IPS-NIHi7 (cell line): ENCODE measurements at regions not wholly inside any gene's neighbourhood (a gene's known extent, or its start where the extent isn't known, plus 50 kb on each side); places are given as distances from the start of the nearest gene placed in this dataset.
A peak's percentile ranks its signal among the peaks of the same experiment; 100 is the strongest.

ENCODE experiments used
- DNase-seq: peaks from one replicate; pipeline ENCODE4 v3.0.0; 2012; ENCODE audit warnings: mixed read lengths; ENCODE audit errors: extremely low spot score

DNA sequence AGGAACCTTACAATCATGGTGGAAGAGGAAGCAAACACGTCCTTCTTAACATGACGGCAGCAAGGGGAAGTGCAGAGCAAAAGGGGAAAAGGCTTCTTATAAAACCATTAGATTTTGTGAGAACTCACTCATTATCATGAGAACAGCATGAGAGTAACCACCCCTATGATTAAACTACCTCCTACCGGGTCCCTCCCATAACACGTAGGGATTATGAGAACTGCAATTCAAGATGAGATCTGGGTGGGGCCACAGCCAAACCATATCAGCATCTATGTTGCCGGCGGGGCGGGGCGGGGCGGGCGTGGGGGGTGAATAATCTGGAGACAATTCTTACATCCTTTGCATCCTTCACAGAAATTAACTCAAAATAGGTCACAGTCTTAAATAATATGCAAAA lies 58.8 kb upstream of the GFPT2 start:
- no peak for DNase-seq

DNA sequence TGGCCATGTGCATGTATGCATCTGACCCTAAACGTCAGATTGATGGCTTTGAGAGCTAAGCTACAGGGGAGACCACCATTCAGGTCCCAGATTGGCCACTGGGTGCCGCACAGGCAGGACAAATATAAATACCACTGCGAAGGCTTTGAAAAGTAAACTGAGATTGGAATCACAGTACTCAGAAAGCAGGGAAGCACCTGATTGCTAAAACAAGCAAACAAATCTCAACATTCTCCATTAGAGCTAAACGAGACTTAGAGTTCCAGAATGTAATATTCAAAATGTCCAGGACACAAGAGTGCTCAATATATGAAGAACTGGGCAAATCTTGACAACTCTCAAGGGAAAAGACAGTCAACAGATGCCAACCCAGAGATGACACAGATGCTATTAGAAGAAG lies 61.0 kb upstream of the GFPT2 start:
- no peak for DNase-seq

DNA sequence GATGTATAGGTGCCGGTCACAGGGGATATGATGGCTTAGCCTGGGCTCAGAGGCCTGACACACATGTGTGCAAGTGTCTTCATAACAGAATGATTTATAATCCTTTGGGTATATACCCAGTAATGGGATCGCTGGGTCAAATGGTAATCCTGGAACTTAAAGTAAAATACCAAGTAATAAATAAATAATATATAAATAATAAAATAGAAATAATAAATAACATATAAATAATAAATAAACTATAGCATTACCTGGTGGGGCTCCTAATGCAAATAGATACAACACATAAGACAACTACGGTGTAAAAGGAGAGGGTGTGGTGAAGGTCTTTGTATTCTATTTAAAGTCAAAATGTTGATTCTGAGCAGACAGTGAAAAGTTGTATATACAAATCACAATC lies 68.5 kb upstream of the GFPT2 start:
- DNase-seq: no peak

DNA sequence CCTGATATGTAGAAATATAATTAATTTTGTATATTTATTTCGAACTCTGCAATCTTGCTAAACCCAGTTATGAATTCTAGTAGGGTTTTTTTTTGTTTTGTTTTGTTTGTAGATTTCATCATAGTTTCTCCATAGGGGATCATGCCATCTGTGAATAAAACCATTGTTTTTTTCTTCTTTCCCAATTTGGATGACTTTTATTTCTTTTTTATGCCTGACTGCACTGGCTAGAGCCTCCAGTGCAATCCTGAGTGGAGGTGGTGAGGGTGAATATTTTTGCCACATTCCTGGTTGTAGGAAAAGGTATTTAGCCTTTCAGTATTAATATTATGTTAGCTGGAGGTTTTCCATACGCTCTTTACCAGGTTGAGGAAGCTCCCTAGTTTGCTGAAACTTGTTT lies 70.0 kb upstream of the GFPT2 start:
- DNase-seq: no peak

DNA sequence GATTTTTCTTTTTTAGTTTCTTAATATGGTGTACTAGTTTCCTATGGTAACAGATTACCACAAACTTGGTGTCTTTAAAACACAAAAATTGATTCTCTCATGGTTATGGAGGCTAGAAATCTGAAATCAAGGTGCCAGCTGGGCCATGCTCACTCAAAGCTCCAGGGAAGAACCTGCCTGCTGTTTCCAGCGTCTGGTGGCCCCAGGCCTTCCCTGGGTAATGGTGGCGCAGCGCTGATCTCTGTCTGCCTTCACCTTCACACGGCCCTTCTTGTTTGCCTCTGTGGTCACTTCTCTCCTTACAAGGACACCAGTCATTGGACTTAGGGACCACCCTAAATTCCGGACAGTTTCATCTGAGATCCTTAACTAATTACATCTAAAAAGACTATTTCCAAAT lies 70.5 kb upstream of the GFPT2 start:
- DNase-seq: no peak

DNA sequence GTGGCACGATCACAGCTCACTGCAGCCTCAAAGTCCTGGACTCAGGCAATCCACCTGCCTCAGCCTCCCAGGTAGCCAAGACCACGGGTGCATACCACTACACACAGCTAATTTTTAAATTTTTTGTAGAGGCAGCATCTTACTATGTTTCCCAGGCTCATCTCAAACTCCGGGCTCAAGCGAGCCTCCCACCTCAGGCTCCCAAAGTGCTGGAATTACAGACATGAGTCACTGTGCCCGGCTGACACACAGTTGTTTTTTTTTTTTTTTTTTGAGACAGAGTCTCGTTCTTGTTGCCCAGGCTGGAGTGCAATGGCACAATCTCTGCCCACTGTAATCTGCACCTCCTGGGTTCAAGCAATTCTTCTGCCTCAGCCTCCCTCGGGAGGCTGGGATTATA lies 70.1 kb upstream of the CNOT6 start:
- DNase-seq: no peak

DNA sequence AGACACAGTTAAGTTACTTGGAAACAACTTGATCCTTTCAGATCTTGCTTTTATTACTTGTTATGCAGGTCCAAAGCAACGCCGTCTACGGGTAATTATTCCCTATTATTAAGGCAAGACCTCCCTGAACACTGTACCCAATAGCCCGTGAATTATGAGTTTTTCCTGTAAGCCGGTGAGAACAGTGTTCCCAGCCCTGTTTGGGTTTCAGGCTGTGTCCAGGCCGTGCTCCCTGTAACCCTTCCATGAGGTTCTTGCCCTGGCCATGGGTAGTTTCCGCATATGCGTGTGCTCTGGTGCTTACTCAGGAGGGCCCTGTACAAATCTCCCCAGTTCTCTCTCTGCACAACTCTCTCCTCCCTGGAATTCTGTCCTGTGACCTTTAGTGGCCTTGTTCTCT lies 65.6 kb upstream of the CNOT6 start:
- DNase-seq: no peak

DNA sequence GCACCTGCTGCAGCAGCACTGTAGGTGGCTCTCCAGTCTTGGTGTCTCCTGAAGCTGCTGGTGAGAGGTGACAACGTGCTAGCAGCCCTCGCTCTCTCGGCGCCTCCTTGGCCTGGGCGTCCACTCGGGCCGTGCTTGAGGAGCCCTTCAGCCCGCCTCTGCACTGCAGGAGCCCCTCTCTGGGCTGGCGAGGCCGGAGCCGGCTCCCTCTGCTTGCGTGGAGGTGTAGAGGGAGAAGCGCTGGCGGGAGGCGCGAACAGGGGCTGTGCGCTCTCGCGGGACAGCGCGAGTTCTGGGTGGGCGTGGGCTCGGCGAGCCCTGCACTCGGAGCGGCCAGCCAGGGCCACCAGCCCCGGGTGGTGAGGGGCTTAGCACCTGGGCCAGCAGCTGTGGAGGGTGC lies 62.2 kb upstream of the CNOT6 start:
- no peak for DNase-seq

DNA sequence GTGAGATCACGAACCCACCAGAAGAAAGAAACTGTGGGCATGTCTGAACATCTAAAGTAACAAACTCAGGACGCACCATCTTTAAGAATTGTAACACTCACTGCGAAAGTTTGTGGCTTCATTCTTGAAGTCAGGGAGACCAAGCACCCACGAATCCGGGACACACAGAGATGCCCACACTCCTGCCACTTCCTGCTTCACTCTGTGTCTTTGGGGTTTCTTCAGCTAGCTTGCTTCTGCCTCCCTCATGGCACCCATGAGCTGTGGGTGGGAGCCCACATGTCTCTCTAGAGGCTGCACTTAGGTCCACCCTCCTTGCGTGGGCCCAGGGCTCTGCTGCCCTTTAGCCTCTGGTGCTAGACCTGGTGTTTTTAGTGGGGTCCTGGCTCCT lies 61.2 kb upstream of the CNOT6 start:
- DNase-seq: no peak

DNA sequence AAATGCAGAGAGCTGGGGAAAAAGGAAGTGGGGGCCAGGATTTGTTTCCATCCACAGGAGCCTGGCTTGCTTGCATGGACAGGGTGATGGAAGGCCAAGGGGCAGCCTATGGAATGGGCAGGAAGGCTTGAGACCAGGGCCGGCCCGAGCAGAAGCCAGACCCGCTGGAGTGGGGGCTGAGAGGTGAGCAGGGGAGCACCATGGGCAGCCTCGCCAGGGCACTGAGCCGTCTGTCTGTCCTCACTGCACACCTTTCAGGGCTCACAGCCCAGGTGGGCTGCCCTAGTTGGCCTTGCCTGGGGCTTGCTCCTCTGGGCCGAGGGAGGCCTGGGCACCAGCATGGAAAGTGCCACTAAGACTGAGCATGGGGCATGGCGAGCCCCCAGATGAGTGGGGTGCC lies 58.6 kb upstream of the CNOT6 start:
- DNase-seq: no peak

DNA sequence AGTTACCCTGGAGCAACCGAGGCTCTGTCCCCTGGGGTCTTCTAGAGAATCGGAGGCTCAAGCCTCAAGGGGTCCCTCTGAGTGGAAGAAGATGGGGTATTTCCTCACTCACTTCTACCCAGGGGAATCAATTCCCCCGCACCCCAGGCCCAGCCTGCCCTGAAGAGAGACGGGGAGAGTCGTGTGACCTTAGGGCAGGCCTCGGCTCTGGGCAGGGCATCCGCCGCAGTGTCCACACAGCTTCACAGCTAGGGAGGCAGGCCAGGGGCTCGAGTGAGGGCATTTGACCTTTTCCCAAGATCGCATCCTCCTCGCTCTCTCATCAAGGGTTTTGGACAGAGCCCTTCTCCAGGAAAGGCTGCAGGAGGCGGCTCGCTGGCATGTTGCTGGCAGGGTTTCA lies 57.9 kb upstream of the CNOT6 start:
- DNase-seq: no peak

DNA sequence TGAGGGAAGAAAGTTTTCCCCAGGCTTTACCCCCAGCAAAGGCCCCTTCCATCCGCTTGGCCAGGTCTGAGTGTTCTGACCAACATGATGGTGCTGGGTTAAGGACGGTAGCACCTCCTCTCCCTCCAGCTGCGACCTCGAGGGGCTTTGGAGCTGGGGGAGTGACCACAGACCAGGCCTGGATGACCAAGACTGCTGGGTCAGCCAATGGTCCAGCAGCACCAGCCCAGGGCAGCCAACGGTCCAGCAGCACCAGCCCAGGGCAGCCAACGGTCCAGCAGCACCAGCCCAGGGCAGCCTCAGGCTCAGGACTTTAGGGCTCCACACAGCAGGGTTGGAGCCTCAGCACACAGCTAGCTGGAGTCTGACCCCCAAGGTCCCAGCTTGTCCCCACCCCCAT lies 57.2 kb upstream of the CNOT6 start:
- no peak for DNase-seq

DNA sequence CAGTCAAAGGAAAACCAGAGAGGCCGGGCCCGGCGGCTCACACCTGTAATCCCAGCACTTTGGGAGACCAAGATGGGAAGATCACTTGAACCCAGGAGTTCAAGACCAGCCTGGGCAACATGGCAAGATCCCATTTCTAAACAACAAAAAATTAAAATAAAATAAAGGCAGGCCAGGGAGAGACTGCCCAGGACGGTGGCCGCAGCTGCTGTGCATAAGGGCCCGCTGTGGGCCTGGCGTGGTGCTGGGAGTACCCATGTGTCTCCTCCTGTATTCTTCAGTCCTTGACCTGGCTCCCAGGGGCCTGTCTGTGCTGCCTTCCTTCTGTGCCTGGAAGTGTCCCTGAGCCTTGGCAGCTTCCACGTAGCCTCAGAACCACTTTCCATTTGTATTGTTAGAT lies 56.8 kb upstream of the CNOT6 start:
- DNase-seq: no peak

DNA sequence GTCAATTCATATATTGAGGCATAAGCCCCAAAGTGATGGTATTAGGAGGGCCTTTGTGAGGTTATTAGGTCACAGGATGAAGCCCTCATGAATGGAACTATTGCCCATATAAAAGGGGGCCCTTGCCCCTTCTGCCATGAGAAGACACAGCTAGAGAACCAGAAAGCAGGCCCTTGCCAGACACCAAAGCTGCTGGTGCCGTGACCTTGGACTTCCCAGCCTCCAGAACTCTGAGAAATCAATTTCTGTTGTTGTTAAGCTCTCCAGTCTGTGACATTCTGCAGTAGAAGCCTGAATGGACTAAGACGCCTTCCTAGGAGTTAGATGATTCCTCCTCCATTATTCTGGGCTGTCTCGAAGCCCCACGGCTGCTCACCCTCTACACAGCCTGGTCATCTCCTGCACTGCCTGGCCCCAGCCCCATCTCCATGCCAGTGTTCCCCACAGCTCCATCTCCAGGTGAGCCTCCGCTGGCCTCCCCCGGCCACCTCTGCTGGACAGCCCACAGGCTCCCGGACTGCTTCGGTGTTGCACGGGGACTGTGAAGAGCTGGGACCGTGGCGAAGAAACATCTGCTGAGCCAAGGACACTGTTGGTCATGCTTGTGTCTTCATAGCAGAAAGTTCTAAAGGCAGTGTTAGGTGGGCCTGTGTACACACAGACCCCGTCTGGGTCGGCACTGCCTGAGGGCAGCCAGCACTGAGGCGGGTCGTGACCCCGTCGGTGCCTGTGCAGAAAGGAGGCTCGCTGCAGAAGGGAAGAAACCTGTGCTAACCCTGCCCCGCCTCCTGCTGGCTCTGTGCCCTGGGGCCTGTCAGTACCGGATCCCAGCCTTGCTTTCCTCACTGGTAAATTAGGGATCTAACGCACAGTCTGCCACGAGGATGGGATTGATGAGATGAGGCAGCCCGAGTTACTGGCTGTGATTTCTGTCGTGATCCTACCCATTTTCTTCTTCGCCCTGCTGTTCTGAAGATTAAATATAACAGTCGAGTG lies 55.1 kb upstream of the CNOT6 start:
- DNase-seq: no peak

DNA sequence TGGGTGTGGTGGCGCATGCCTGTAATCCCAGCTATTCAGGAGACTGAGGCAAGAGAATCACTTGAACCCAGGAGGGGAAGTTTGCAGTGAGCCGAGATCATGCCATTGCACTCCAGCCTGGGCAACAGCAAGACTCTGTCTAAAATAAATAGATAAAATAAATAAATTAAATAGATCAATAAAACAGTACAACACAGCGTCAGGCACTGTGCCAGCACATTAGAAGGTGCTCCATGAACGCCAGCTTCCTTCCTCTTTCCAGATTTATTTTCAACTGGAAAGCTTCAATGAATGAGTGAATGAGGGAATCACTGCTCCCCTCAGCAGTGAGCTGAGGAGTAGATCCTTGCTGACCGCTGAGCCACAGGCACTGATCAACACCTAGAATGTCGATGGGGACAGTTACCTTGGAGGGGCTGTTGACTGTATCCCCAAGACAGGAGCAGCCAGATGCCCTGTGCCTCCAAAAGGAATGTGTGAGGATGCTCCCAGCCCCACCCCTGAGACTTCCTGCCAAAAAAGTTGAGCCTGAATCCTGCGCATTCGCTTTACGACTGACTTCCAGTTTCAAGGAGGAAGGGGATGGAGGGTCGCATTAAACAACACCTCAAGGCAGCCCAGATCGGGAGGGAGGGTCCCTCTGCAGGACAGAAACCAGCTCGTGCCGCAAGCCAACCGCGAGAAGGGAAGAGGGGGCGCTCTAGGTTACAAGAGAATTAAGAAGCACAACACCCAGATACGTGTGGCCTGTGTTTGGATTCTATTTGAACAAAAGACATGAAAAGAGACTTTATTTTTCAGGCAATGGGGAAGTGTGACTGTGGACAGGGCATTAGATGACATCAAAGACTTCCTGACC lies 54.0 kb upstream of the CNOT6 start:
- DNase-seq: peak; percentile 59

DNA sequence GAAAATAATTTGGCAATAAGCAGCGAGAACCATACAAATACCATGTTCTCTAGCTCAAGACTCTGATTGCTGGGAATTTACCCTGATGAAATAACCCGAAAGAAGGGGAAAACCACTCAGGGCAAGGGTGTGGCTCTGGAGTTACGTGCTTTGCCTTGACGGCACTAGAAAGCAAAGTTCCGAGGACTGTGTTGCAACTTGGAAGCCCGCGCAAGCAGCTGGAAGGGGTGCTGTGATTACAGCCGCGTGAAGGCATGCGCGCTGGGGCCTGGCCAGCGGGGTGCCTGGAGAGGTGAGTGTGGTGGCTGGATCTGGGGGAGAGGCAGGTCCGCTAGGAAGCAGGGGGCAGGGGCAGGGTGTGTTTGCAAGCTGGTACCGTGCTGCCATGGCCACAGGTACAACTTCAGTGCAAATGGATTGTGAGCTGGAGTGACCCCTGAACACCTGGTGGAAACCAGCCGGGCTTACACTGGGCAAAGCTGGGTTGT lies 52.6 kb upstream of the CNOT6 start:
- DNase-seq: no peak
